ENCODE measurements at regions not wholly inside any gene's neighbourhood (a gene's known extent, or its start where the extent isn't known, plus 50 kb on each side); places are given as distances from the start of the nearest gene placed in this dataset.

DNA sequence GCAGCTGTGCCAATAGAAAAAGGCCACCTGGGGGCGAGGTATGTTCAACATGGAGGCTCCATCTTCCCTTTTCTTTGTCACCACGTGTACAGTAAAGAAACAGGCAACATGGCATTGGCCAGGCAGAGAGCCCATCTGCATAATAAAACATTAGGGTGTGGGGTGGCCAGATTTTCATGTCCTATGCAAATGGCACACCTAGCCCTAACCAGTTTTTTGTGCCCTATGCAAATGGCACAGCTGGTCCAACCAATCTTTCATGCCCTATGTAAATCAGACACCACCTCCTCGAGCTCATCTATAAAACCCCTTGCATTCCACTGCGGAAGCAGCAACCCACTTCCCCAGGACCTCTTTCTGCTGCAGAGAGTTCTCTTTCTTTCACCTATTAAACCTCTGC is 149.1 kb upstream of the RGS6 start:
- Histone ChIP-seq H3K4me3 (no peak overlapping the region), H3K36me3 (no peaks in the 10 kb centered on the region), H3K27me3 (no peaks in the 10 kb centered on the region), H3K27ac (replicated peaks in 1 of 4) (no peak overlapping the region), H3K4me1 (no peaks in the 10 kb centered on the region), H3K9me3 (no peaks in the 10 kb centered on the region)
- no peak for DNase-seq (ENCODE audit: extremely low spot score)
- TF ChIP-seq, protein P1, sequence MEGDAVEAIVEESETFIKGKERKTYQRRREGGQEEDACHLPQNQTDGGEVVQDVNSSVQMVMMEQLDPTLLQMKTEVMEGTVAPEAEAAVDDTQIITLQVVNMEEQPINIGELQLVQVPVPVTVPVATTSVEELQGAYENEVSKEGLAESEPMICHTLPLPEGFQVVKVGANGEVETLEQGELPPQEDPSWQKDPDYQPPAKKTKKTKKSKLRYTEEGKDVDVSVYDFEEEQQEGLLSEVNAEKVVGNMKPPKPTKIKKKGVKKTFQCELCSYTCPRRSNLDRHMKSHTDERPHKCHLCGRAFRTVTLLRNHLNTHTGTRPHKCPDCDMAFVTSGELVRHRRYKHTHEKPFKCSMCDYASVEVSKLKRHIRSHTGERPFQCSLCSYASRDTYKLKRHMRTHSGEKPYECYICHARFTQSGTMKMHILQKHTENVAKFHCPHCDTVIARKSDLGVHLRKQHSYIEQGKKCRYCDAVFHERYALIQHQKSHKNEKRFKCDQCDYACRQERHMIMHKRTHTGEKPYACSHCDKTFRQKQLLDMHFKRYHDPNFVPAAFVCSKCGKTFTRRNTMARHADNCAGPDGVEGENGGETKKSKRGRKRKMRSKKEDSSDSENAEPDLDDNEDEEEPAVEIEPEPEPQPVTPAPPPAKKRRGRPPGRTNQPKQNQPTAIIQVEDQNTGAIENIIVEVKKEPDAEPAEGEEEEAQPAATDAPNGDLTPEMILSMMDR (IDR thresholded peaks at IDR 0.05): no peak
- 78% methylated on average over 4 of the region's 4 CpGs for WGBS
- intact Hi-C loops (cut with DNase I): no loop called here

DNA sequence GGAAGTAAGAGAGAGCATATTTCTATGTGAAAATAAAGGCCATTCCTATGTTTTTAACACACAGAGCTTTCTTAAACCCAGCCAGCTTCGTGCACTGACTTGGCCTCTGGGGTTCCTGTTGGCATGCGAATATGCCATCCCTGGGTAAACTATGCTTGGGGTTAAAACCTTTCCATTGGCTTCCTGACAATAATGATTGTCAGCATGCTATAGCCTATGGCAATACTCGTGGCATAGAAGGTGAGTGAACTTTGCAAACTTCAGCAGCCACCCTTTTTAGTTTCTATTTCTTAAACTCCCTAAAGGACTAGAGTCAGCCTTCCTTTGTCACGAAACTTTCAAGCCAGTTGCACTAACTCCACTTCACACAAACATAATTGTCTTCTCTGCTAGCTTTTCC is 148.4 kb upstream of the RGS6 start:
- DNase-seq (ENCODE audit: extremely low spot score): no peak
- WGBS: 79% methylated on average over 4 of the region's 4 CpGs
- intact Hi-C loops (cut with DNase I): no loop called here
- Histone ChIP-seq H3K36me3 (no peaks in the 10 kb centered on the region), H3K27me3 (no peaks in the 10 kb centered on the region), H3K9me3 (no peaks in the 10 kb centered on the region), H3K27ac (replicated peaks in 1 of 4) (no peak overlapping the region), H3K4me1 (no peaks in the 10 kb centered on the region), H3K4me3 (no peak overlapping the region)
- TF ChIP-seq POLR2AphosphoS5 (IDR thresholded peaks at IDR 0.05) (no peak), EP300 (IDR thresholded peaks at IDR 0.05) (no peak)
- TF ChIP-seq, protein P1 (IDR thresholded peaks at IDR 0.05): no peak

DNA sequence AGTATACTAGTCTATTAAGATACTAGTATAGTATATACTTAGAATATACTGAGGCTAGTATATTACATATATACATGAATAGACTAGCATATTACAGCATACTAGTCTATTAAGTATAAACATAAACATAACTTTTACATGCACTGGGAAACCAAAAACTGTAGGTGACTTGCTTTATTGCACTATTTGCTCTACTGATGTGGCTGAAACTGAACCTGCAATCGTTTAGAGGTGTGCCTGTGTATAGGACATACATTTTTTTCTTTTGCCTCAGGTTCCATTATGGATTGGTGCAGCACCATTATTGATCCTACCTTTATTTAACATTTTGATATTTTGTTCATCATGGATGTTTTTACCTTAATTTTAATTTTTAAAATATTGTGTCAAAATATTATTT is 143.2 kb upstream of the RGS6 start:
- H3K9me3 ChIP-seq: peaks cover 0 to 8% (median 2%) of the 10 kb centered on the region in 4 donors
- H3K4me3 ChIP-seq: no peak overlapping the region
- H3K27ac ChIP-seq (replicated peaks in 1 of 4): no peak overlapping the region
- no peaks in the 10 kb centered on the region for H3K4me1 ChIP-seq
- no peaks in the 10 kb centered on the region for H3K27me3 ChIP-seq
- intact Hi-C loops (cut with DNase I): no loop called here
- 69% methylated on average over 1 of the region's 1 CpG for WGBS
- no peaks in the 10 kb centered on the region for H3K36me3 ChIP-seq
- TF ChIP-seq POLR2AphosphoS5 (IDR thresholded peaks at IDR 0.05) (no peak), EP300 (IDR thresholded peaks at IDR 0.05) (no peak), POLR2A (IDR thresholded peaks at IDR 0.05; ENCODE audit: low read depth) (no peak)
- TF ChIP-seq, protein P1 (IDR thresholded peaks at IDR 0.05): no peak
- no peak for DNase-seq (ENCODE audit: extremely low spot score)

- H3K4me1 ChIP-seq: no peaks in the 10 kb centered on the region
- H3K27ac ChIP-seq (replicated peaks in 1 of 4): no peak overlapping the region
- WGBS: 82% methylated on average over 1 of the region's 1 CpG
- H3K36me3 ChIP-seq: no peaks in the 10 kb centered on the region
- H3K27me3 ChIP-seq: no peaks in the 10 kb centered on the region
- no peak overlapping the region for H3K4me3 ChIP-seq
- H3K9me3 ChIP-seq: no peaks in the 10 kb centered on the region
- DNase-seq (ENCODE audit: extremely low spot score): no peak
- TF ChIP-seq, protein P1 (IDR thresholded peaks at IDR 0.05): no peak
- TF ChIP-seq EP300 (IDR thresholded peaks at IDR 0.05) (no peak), POLR2AphosphoS5 (IDR thresholded peaks at IDR 0.05) (no peak), POLR2A (IDR thresholded peaks at IDR 0.05; ENCODE audit: low read depth) (no peak)
- intact Hi-C loops (cut with DNase I): no loop called here
Observed at GRCh38 chr14:71799841-71800240, 132.4 kb upstream of the RGS6 start.

DNA sequence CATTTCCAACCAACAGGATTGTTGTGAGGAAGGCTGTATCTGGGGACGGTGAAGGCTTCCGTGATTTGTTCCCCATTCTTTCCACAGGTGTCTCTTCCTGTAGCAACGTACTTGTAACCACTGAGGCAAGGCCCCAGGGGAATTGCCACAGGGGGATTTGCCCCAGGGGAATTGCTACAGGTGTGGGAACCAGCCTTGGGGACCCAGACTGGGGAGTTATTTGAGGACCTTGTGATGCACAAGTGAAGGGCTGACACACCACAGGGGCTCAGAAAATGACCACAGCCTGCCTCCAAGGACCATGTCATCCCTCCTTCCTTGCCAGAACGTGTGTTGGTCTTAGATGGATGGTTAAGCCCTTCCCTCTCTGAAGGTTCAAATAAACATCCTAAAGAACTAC is 131.4 kb upstream of the RGS6 start:
- 91% methylated on average over 4 of the region's 4 CpGs for WGBS
- no peak overlapping the region for H3K27ac ChIP-seq (replicated peaks in 1 of 4)
- intact Hi-C loops (cut with DNase I): no loop called here
- no peaks in the 10 kb centered on the region for H3K27me3 ChIP-seq
- H3K9me3 ChIP-seq: no peaks in the 10 kb centered on the region
- DNase-seq (ENCODE audit: extremely low spot score): no peak
- no peak overlapping the region for H3K4me3 ChIP-seq
- TF ChIP-seq POLR2AphosphoS5 (IDR thresholded peaks at IDR 0.05) (no peak), EP300 (IDR thresholded peaks at IDR 0.05) (no peak), POLR2A (IDR thresholded peaks at IDR 0.05; ENCODE audit: low read depth) (no peak)
- TF ChIP-seq, protein P1 (IDR thresholded peaks at IDR 0.05): no peak
- no peaks in the 10 kb centered on the region for H3K36me3 ChIP-seq
- no peaks in the 10 kb centered on the region for H3K4me1 ChIP-seq

Data from esophagus muscularis mucosa (tissue), 4 donors.